ENCODE measurements at regions not wholly inside any gene's neighbourhood (a gene's known extent, or its start where the extent isn't known, plus 50 kb on each side); places are given as distances from the start of the nearest gene placed in this dataset.
"Not testable (repeated sequence)": the region's sequence is repeated elsewhere in the genome, so short reads cannot be mapped to it uniquely, and the experiment has no call there.

GRCh38 chr2:176997792-176998169, 214.8 kb upstream of the HNRNPA3 start:
- no peak for DNase-seq (ENCODE audit: extremely low read depth in 1 of 2, low read depth in 1 of 2)

- no peak for DNase-seq (ENCODE audit: extremely low read depth in 1 of 2, low read depth in 1 of 2)
Measured at GRCh38 chr2:176999301-176999700, 213.3 kb upstream of the HNRNPA3 start.

GRCh38 chr2:177000061-177000714, 212.4 kb upstream of the HNRNPA3 start:
- DNase-seq (ENCODE audit: extremely low read depth in 1 of 2, low read depth in 1 of 2), result no peak

- DNase-seq (ENCODE audit: extremely low read depth in 1 of 2, low read depth in 1 of 2), result no peak
Measured at GRCh38 chr2:177000715-177001072, 211.9 kb upstream of the HNRNPA3 start.

GRCh38 chr2:177001334-177001733, 211.3 kb upstream of the HNRNPA3 start:
- no peak for DNase-seq (ENCODE audit: extremely low read depth in 1 of 2, low read depth in 1 of 2)

- DNase-seq (ENCODE audit: extremely low read depth in 1 of 2, low read depth in 1 of 2), result no peak
Measured at GRCh38 chr2:177002983-177003382, 209.6 kb upstream of the HNRNPA3 start.

- not testable (repeated sequence) for DNase-seq (ENCODE audit: extremely low read depth in 1 of 2, low read depth in 1 of 2)
Measured at GRCh38 chr2:177007726-177008125, 204.9 kb upstream of the HNRNPA3 start.

- not testable (repeated sequence) for DNase-seq (ENCODE audit: extremely low read depth in 1 of 2, low read depth in 1 of 2)
Measured at GRCh38 chr2:177008662-177009061, 203.9 kb upstream of the HNRNPA3 start.

- DNase-seq (ENCODE audit: extremely low read depth in 1 of 2, low read depth in 1 of 2), result no peak
Measured at GRCh38 chr2:177010146-177010545, 202.4 kb upstream of the HNRNPA3 start.

- DNase-seq (ENCODE audit: extremely low read depth in 1 of 2, low read depth in 1 of 2), result no peak
Measured at GRCh38 chr2:177010861-177011260, 201.7 kb upstream of the HNRNPA3 start.

- DNase-seq (ENCODE audit: extremely low read depth in 1 of 2, low read depth in 1 of 2), result no peak
Measured at GRCh38 chr2:177014946-177015345, 197.6 kb upstream of the HNRNPA3 start.

- no peak for DNase-seq (ENCODE audit: extremely low read depth in 1 of 2, low read depth in 1 of 2)
Measured at GRCh38 chr2:177015356-177015923, 197.2 kb upstream of the HNRNPA3 start.

- no peak for DNase-seq (ENCODE audit: extremely low read depth in 1 of 2, low read depth in 1 of 2)
Measured at GRCh38 chr2:177020524-177021119, 192.0 kb upstream of the HNRNPA3 start.

- DNase-seq (ENCODE audit: extremely low read depth in 1 of 2, low read depth in 1 of 2), result no peak
Measured at GRCh38 chr2:177021706-177022343, 190.8 kb upstream of the HNRNPA3 start.

- DNase-seq (ENCODE audit: extremely low read depth in 1 of 2, low read depth in 1 of 2), result no peak
Measured at GRCh38 chr2:177024765-177025164, 187.8 kb upstream of the HNRNPA3 start.

- no peak for DNase-seq (ENCODE audit: extremely low read depth in 1 of 2, low read depth in 1 of 2)
Measured at GRCh38 chr2:177026253-177026652, 186.3 kb upstream of the HNRNPA3 start.

GRCh38 chr2:177026956-177027355, 185.6 kb upstream of the HNRNPA3 start:
- DNase-seq (ENCODE audit: extremely low read depth in 1 of 2, low read depth in 1 of 2), result no peak

- no peak for DNase-seq (ENCODE audit: extremely low read depth in 1 of 2, low read depth in 1 of 2)
Measured at GRCh38 chr2:177028296-177028695, 184.3 kb upstream of the HNRNPA3 start.

- no peak for DNase-seq (ENCODE audit: extremely low read depth in 1 of 2, low read depth in 1 of 2)
Measured at GRCh38 chr2:177029075-177029474, 183.5 kb upstream of the HNRNPA3 start.

- no peak for DNase-seq (ENCODE audit: extremely low read depth in 1 of 2, low read depth in 1 of 2)
Measured at GRCh38 chr2:177029501-177029900, 183.1 kb upstream of the HNRNPA3 start.

- no peak for DNase-seq (ENCODE audit: extremely low read depth in 1 of 2, low read depth in 1 of 2)
Measured at GRCh38 chr2:177029901-177030300, 182.7 kb upstream of the HNRNPA3 start.

GRCh38 chr2:177030451-177031105, 182.0 kb upstream of the HNRNPA3 start:
- no peak for DNase-seq (ENCODE audit: extremely low read depth in 1 of 2, low read depth in 1 of 2)

Measured in stimulated activated CD8-positive, alpha-beta memory T cell treated with anti-CD3 and anti-CD28 coated beads, Interleukin-7, amount 100 ng/mL, for 48 hours (primary cell).